ENCODE measurements at regions not wholly inside any gene's neighbourhood (a gene's known extent, or its start where the extent isn't known, plus 50 kb on each side); places are given as distances from the start of the nearest gene placed in this dataset.
A peak's percentile ranks its signal among the peaks of the same experiment; 100 is the strongest.

DNA sequence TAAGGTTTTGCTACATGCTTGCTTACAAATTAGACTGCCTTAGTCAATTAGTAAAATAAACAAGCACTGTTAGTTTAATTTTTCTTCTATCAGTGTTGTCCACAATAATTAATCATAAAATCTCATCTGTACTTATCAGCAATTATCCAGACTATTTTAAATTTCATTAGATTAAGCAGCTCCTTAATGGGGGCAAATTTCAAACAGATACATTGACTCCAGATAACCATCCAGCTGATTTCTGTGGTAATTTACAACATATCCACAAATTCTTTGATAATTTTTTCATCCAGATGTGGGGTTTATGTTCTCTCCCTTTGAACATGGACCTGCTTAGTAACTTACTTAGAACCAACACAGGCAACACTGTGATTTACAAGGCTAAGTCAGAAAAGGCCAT, 170.4 kb upstream of the CWC22 start:
- intact Hi-C loops (cut with DNase I, micrococcal nuclease), result no loop called here
- no peak for DNase-seq
- no peak for ATAC-seq

DNA sequence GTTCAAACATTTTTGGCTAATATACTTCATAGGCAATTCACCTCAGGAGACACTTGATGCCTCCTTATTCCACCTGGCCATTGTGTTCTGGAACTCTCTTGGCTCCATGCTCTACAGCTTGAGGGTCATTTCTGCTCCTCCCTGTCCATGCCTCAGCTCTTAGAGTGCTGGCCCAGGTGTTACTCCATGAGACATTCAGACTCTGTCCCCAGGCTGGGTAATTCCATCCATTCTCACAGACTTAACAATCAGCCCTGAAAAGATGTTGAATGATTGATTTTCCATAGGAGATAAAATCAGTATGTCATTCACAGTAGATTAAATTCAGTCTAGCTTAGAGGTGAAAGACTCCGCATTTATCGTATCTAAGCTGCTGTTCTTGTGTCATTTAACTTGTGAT, 168.6 kb upstream of the CWC22 start:
- DNase-seq, result no peak
- ATAC-seq, result no peak
- intact Hi-C loops (cut with DNase I, micrococcal nuclease), result no loop called here

DNA sequence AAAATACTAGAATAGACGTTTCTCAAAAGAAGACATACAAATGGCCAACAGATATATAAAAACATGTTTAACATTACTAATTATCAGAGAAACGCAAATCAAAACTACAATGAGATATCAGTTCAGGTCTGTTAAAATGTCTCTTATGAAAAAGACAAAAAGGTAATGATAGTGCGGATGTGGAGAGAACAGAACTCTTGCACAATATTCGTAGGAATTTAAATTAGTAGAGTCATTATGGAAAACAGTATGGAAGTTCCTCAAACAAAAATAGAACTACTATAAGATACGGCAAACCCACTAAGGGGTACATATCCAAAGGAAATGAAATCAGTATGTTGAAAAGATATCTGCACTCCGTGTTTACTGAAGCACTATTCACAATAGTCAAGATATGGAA, 167.5 kb upstream of the CWC22 start:
- intact Hi-C loops (cut with DNase I, micrococcal nuclease), result no loop called here
- ATAC-seq (no peak), DNase-seq (no peak)

DNA sequence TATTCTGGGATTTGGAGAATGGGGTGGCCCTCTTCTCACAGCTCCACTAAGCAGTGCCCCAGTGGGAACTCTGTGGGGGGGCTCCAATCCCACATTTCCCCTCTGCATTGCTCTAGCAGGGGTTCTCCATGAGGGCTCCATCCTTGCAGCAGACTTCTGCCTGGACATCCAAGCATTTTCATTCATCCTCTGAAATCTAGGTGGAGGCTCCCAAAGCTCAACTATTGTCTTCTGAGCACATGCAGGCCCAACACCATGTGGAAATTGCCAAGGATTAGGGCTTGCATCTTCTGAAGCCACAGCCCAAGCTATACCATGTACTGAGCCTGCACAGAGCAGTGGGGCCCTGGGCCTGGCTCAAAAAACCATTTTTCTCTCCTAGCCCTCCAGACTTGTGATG, 162.4 kb upstream of the CWC22 start:
- no peak for DNase-seq
- intact Hi-C loops (cut with DNase I, micrococcal nuclease), result no loop called here
- ATAC-seq, result no peak

DNA sequence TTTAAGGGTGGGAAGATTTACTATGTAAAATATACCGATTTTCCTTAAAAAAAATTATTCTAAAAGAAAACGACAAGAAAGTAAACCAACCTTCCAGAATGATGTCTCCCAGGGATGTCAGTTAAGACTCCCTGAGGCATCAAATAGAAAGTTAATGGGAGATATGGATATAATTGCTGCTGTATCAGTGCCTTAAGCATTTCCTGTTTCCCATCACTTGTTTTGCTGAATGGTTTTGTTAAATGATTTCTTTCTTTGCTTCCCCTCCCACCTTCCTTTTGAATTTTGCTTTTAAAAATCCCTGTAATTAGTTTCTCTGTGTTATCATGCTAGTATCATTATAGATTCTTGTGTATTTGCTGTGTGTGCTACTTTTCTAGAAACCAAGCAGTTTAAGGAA, 154.3 kb upstream of the CWC22 start:
- intact Hi-C loops (cut with DNase I, micrococcal nuclease), result no loop called here
- ATAC-seq, result no peak
- DNase-seq, result no peak

DNA sequence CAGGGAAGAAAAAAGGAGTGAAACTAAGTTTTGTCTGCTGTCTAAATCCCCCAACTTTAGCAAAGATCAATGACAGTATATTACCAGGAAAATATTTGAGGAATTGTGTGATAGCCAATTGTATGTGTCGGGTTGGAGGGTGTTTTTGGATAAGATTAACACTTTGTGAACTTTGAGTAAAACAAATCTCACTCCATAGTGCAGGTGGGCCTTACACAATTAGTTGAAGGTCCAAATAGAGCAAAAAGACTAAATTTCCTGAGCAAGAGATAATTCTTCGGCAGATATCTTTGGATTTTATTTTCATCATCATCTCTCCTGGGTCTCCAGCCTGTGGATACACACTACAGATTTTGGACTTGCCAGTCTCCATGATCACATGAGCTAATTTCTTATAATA, 152.8 kb upstream of the CWC22 start:
- intact Hi-C loops (cut with DNase I, micrococcal nuclease), result no loop called here
- ATAC-seq (no peak), DNase-seq (no peak)

DNA sequence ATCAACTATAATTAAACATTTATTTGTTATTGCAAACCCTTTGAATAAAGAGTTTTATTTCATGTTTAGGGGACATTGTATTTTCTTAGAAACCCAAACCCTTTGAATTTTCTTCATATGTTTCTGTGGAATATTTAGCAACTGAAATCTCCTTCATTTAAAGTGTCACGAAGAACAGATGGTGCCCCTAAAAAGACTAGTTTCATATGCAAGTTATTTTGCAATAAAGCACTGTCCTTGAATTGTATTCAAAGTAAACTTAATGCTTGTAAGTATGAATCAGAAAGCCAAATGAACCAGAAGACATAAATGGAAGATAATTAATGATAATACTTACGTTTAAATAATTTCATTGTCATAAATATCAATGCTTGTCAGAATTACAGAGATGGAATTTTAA, 151.9 kb upstream of the CWC22 start:
- no peak for ATAC-seq
- no peak for DNase-seq
- intact Hi-C loops (cut with DNase I, micrococcal nuclease), result no loop called here

DNA sequence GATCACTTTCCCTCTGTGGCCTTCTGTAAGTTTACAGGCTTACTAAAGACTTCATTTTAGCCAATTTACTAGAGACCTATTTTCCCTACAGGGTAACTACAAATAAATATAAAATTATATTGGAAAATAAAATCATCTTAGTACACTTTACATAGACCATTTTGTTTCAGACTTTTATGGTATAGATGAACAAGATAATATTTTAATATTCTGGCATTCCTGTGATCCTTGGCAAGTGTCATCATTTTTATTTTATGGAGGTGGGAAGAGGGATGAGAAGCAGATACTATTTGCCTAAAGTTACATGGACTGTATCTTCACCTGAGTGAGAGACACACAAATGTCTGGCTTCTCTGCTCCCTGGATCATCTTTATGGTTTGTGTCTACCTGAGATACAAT, 149.6 kb upstream of the CWC22 start:
- intact Hi-C loops (cut with DNase I, micrococcal nuclease), result no loop called here
- DNase-seq, result no peak

DNA sequence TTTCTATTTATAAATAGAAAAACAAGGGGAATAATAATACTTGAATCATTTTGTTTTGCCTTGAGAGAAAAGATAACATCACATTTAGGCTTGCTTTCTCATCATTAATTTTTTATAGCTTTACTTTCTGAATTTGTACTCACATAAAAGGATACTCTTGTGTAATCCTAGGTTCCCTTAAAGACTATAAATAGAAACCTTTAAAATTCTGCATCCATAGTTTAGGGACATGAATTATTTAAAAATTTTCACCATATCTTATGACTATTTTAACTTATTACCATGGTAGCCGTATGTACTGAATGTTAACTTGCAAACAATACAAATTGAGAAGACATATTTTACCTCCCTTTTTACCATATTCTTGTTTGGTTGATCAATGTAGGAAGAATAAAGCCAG, 143.5 kb upstream of the CWC22 start:
- DNase-seq (no peak), ATAC-seq (no peak)
- intact Hi-C loops (cut with DNase I, micrococcal nuclease), result no loop called here

More for the DNA sequence above, 149.6 kb upstream of the CWC22 start:
- ATAC-seq, result no peak

DNA sequence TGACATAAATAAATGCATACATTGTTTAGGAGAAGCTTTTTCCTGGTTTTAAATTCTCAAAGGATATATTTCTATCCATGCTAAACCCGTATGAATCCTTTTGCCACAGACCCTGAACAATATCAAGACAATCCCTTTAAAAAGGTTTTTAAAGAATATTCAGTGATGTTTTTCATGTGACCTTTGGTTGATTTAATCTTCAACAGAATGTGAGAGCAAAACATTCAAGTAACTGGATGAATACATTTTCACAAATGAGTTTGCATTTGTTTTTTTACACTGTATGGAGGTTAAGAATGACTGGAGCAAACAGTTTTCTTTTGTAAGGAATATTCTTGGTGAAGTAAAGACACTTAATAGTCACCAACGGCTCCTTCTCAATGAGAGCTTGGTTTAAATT, 139.4 kb upstream of the CWC22 start:
- no peak for ATAC-seq
- intact Hi-C loops (cut with DNase I, micrococcal nuclease), result no loop called here

DNA sequence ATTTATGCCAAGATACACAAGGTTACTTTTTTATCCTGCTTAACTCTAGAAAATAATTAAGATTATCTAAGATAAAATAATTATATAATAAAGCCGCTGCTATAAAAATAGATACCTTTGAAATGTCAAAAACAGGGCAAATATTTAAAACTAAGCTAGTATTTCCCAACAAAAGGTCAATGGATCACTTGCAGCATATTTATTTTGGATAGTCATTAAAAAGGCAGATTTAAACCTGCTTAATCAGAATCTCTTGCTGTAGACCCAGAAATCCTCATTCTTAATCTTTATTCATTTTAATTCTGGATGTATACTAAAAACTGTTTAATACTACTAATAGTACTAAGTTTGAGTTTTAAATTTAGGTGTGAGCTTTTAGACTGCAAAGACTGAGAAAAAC, 139.0 kb upstream of the CWC22 start:
- ATAC-seq, result no peak
- intact Hi-C loops (cut with DNase I, micrococcal nuclease), result no loop called here
- no peak for DNase-seq

More for the DNA sequence above, 139.4 kb upstream of the CWC22 start:
- no peak for DNase-seq

DNA sequence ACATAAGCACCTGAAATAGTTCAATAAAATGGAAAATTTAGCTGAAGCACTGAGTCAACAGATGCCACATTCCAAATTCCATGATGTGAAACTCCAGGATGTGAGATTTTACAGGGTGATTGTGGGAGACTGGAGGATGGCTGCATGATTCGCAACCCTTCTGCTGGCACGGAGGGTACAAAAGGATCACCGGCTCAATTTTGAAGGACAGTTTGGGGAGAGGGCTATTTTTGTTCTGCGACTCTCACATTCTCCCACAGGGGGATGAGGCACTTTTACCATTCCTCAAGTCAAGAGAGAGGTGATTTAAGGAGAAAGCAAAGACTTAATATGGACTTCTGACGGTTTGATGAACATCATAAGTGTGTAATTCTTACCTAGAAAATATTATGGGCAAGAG, 138.1 kb upstream of the CWC22 start:
- DNase-seq (no peak), ATAC-seq (no peak)
- intact Hi-C loops (cut with DNase I, micrococcal nuclease), result no loop called here

DNA sequence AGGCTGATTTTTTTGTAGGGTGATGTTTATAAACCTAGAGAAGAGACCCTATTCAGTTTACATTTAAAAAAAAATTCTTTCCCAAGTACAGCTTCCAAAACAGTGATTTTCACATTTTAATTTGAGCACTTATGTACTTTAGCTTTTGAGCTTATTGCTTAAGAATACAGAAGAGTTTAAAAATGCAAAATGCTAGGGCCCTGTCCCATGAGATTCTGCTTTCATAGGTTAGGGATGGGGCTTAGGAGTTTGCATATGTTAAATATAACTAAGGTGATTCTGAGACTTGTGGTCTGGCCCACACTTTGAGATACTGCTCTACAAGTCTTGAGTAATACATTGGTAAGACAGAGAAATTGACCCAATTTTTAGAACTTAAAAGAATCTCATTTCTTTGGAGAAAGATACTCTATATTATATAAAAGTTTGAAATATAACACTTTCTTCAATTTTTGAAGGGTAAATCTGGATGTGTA, 137.3 kb upstream of the CWC22 start:
- ATAC-seq, result no peak
- DNase-seq, result no peak
- intact Hi-C loops (cut with DNase I, micrococcal nuclease), result no loop called here

DNA sequence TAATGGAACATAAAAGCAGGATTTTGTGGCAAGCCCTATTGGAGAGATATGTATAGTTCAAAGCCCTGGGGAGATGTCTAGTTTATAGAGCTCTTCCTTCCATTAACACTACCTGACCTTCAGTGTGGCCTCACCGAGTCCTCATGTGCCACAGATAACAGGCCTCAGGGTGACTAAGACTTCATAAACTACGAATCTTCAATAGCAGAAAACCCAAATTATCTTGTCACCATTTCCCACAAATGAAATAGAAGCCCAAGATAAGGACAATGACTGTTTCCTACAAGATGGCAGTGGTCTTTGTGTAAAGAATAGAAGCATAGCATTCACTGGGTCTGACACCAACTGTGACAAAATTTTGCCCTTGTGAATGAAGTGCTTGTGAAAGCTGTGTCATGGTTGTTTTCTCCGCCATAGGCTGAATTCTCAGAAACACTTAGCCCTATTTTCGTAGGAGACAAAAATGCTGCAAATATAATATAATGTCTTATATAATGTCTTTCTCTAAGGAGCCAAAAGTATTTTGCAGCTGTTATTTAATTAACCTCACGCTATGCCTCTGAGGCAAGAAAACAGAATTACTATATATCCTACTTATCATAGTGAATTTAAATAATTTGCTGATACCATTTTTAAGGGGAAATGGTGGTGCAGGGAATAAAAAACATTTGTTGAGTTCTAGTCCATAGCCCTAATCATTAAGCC, 136.7 kb upstream of the CWC22 start:
- ATAC-seq (no peak), DNase-seq (no peak)
- intact Hi-C loops (cut with DNase I, micrococcal nuclease), result no loop called here

DNA sequence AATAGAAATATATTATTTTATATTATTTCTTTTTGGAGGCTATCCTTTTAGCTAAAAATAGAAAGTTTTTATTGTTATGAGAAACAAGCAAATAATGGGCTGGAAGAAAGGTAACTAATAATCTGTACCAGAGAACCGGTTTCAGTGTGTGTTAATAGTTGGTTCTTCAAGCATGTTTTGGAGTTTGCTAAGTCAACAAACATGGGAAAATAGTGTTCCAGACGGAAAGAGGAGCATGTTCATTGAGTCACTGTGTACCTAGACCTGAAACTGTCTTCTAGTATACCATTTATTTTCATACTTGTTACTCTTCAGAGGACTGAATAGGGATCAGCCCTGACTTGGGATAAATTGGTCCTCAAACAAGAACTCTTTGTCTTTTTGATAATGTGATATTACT, 134.5 kb upstream of the CWC22 start:
- intact Hi-C loops (cut with DNase I, micrococcal nuclease), result no loop called here
- ATAC-seq (no peak), DNase-seq (no peak)

DNA sequence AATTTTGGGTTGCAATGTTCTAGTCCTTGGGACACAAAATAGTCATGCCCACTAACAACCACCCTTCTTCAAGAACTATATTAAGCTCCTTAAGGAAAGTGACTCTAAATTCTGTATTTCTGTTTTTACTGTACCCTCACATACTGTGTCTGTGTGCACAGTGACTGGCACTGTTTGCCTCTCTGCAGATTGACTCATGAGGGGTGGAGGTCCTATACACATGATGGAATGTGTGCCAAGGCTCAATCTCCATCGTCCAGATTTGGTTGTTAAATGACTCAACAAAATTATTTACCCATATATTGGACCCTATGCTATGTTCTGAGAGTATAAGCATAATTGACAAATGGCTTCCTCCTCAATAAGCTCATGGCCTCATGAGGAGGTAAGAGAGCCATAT, 126.6 kb upstream of the CWC22 start:
- ATAC-seq (no peak), DNase-seq (no peak)
- intact Hi-C loops (cut with DNase I, micrococcal nuclease), result no loop called here

DNA sequence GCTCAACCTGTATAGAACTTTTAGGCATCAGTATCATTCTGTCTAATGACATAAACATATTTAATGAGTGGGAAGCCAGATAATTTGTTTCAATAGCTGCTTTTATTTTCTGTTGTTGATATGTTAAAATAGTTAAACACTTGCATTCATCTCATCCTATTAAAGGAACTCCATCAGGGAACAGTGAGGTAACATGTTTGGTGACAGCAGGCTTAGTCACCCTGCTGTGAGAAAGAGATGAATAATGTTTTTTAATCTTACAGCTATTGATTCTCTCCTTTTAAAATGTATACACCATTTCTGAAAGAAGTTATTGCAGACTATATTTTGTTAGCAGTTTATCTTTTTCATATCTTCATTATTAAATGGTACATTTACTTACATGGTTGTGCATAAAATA, 123.3 kb upstream of the CWC22 start:
- ATAC-seq (no peak), DNase-seq (no peak)
- intact Hi-C loops (cut with DNase I, micrococcal nuclease), result no loop called here

DNA sequence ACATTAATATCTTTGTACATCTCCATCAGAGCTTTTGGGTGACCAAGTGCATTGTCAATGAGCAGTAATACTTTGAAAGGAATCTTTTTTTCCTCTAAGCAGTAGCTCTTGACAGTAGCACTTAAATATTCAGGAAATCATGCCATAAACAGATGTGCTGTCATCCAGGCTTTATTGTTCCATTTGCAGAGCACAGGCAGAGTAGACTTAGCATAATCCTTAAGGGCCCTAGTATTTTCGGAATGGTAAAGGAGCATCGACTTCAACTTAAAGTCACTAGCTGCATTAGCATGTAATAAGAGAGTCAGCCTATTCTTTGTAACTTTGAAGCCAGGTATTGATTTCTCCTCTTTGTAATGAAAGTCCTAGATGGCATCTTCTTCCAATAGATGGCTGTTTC, 121.8 kb upstream of the CWC22 start:
- no peak for DNase-seq
- intact Hi-C loops (cut with DNase I, micrococcal nuclease), result no loop called here
- no peak for ATAC-seq

DNA sequence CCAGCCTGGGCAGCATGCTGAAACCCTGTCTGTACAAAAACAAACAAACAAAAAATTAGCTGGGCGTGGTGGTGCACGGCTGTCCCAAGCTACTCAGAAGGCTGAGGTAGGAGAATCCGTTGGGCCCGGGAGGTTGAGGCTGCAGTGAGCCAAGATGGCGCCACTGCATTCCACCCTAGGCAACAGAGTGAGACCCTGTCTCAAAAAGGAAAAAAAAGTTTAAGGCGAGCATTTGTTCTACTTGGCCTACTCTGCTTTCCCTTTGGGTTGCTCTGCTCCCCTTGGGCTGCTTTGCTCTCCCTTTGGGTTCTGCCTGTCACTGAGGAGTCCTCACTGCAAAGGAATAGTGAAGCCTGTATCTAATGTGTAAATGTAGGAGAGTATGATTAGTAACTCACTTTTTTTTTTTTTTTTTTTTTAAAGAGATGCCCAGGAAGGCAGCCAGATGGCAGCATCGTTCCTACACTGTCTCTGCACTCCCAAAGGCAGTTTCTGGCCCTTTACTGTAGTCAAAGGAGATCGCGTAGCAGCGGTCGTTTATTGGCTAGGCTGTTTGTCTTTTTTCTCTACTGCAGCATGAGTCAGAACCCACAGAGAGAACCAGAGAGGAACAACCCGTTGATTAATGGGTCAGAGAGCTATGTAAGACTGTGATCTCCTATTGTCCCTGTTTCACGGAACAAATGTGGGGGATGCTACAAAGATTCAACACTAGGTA, 118.3 kb upstream of the CWC22 start:
- DNase-seq (peak; percentile 49 to 54), ATAC-seq (peak; percentile 96)
- intact Hi-C loops (cut with DNase I, micrococcal nuclease), result no loop called here

DNA sequence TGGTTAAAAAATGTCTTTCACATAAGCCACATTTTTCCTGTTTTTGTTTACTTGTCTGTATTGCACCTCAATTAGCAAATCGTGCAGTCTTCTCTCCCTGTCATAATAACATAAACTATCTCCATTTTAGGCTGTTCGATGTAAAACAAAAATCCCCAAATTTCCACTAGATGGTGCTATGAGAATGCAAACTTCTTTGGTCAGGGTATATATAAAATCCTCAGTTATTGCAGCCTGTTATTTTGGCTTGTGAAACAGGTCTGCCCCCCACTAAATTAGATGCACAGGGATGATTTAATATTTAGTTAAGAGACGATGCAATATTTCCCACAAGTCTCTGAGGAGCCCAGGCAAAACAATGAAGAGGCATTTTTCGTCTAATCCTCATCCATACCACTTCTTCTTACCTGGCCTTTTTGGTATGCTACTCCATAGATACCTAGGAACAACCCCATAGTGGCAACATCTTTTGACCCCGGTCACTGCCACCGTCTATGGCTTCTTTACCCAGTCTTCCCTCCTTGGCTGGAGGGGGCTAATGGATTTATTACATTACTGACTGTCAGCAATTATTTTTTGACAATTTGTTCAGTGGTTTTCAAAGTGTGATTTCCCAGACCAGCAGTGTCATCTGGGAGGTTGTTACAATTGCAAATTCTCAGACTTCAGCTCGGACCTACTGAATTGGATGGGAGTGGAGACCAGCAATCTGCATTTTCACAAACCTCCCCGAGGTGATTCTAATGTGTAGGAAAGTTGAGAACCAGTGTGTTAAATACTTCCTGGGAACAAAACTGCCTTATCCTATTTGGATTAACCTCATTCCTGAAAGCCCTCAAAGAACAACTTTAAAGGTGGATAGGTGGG, 117.4 kb upstream of the CWC22 start:
- intact Hi-C loops (cut with DNase I, micrococcal nuclease), result loop anchor here in 1 of 2 donors (5.0 kb wide), 2 partner anchors 1338 to 1588 kb away; no protein-coding TSS in a partner anchor
- ATAC-seq, result peak; percentile 70
- DNase-seq, result no peak
